Activated CD4-positive, alpha-beta T cell treated with anti-CD3 and anti-CD28 coated beads, Interleukin-2, amount 10 ng/mL, durations not matched to agents 7 days and 5 days (primary cell): ENCODE measurements at regions not wholly inside any gene's neighbourhood (a gene's known extent, or its start where the extent isn't known, plus 50 kb on each side); places are given as distances from the start of the nearest gene placed in this dataset.

Source experiments
- CTCF ChIA-PET: fragments of 350-600 bp; sonication (Branson Sonifier 250); formaldehyde crosslinking; loops from one replicate; lab custom pipeline; 2021; ENCODE audit warnings: antibody characterized with exemption; lab: Charles Lee
- POLR2A ChIA-PET: fragments of 350-600 bp; sonication (Branson Sonifier 250); formaldehyde crosslinking; loops from one replicate; lab custom pipeline; 2021; ENCODE audit warnings: antibody characterized with exemption; lab: Charles Lee
- DNase-seq: peaks from one replicate; pipeline ENCODE4 v3.0.0-alpha.2; 2020
- H3K27ac Mint-ChIP-seq: one replicate; pipeline ENCODE4 v1.8.0; 2021; ENCODE audit warnings: mild to moderate bottlenecking, moderate library complexity, mixed read lengths
- H3K27me3 Mint-ChIP-seq: one replicate; pipeline ENCODE4 v1.8.0; 2021; ENCODE audit warnings: mixed read lengths
- H3K36me3 Mint-ChIP-seq: one replicate; pipeline ENCODE4 v1.8.0; 2021; ENCODE audit warnings: low read depth, mixed read lengths
- H3K4me1 Mint-ChIP-seq: one replicate; pipeline ENCODE4 v1.8.0; 2021; ENCODE audit warnings: mixed read lengths
- H3K4me3 Mint-ChIP-seq: one replicate; pipeline ENCODE4 v1.8.0; 2021; ENCODE audit warnings: mild to moderate bottlenecking, moderate library complexity, mixed read lengths
- H3K9me3 Mint-ChIP-seq: one replicate; pipeline ENCODE4 v1.8.0; 2021; ENCODE audit warnings: mixed read lengths

- H3K36me3 Mint-ChIP-seq = no peaks in the 10 kb centered on the region
- no peaks in the 10 kb centered on the region for H3K4me1 Mint-ChIP-seq
- ChIA-PET CTCF (interaction anchor here (1.2 kb wide), 1 partner anchor 14 kb away, joined by 3 read pairs; no protein-coding TSS in a partner anchor), POLR2A (no interaction called here)
- H3K27me3 Mint-ChIP-seq = no peaks in the 10 kb centered on the region
- H3K9me3 Mint-ChIP-seq = no peaks in the 10 kb centered on the region
- no peak overlapping the region for H3K4me3 Mint-ChIP-seq
- no peak overlapping the region for H3K27ac Mint-ChIP-seq
- peak; percentile 29 for DNase-seq
These were observed 388.4 kb upstream of the SPOCK3 start for GRCh38 chr4:167622481-167623240.

GRCh38 chr4:167623241-167623572 lies 388.9 kb upstream of the SPOCK3 start:
- CTCF ChIA-PET = interaction anchor here (1.2 kb wide), 1 partner anchor 14 kb away, joined by 3 read pairs; no protein-coding TSS in a partner anchor

DNA sequence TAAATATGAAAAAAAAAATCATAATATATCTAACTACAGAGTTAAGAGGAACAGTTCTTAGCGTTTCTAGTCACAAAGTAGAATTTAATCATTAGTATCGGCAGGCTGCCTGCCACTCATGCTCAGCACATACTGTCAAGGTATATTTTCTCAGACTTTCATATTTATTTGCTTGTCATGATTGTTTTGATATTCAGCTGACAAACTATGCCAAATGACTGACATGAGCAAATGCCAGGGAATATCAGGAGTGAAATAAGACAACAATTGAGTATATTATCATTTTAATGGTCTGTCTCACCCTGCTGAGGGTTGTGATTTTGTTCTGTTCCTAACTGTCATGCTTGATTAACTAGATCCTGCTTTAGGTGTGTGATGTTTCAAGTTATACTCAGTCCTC lies 395.0 kb upstream of the SPOCK3 start:
- no peaks in the 10 kb centered on the region for H3K36me3 Mint-ChIP-seq
- ChIA-PET POLR2A (no interaction called here), CTCF (no interaction called here)
- DNase-seq = no peak
- no peaks in the 10 kb centered on the region for H3K9me3 Mint-ChIP-seq
- H3K27ac Mint-ChIP-seq = no peak overlapping the region
- no peaks in the 10 kb centered on the region for H3K4me1 Mint-ChIP-seq
- no peaks in the 10 kb centered on the region for H3K27me3 Mint-ChIP-seq
- no peak overlapping the region for H3K4me3 Mint-ChIP-seq

More at GRCh38 chr4:167623241-167623572, 388.9 kb upstream of the SPOCK3 start:
- H3K36me3 Mint-ChIP-seq = no peaks in the 10 kb centered on the region
- POLR2A ChIA-PET = no interaction called here
- H3K4me3 Mint-ChIP-seq = no peak overlapping the region
- H3K27ac Mint-ChIP-seq = no peak overlapping the region
- no peaks in the 10 kb centered on the region for H3K4me1 Mint-ChIP-seq
- no peak for DNase-seq
- no peaks in the 10 kb centered on the region for H3K27me3 Mint-ChIP-seq
- no peaks in the 10 kb centered on the region for H3K9me3 Mint-ChIP-seq

DNA sequence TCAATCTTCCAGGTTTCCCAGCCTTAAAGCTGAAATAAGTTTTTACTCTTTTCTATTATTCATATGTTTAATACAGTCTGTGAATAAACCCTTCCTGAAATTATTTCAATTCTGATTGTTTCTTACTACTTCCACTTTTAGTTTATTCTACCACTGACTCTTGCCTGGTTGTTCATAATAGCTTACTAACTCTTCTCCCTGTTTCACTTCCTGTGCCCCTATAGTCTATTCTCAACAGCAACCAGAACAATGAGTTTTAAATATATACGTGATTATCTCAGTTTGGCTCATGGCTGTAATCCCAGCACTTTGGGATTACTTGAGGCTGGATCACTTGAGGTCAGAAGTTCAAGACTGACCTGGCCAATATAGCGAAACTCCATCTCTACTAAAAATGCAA lies 408.0 kb upstream of the SPOCK3 start:
- H3K27me3 Mint-ChIP-seq = no peaks in the 10 kb centered on the region
- H3K4me3 Mint-ChIP-seq = no peak overlapping the region
- CTCF ChIA-PET = no interaction called here
- no peaks in the 10 kb centered on the region for H3K9me3 Mint-ChIP-seq
- H3K36me3 Mint-ChIP-seq = no peaks in the 10 kb centered on the region
- DNase-seq = no peak
- POLR2A ChIA-PET = no interaction called here
- no peak overlapping the region for H3K27ac Mint-ChIP-seq
- H3K4me1 Mint-ChIP-seq = no peaks in the 10 kb centered on the region

DNA sequence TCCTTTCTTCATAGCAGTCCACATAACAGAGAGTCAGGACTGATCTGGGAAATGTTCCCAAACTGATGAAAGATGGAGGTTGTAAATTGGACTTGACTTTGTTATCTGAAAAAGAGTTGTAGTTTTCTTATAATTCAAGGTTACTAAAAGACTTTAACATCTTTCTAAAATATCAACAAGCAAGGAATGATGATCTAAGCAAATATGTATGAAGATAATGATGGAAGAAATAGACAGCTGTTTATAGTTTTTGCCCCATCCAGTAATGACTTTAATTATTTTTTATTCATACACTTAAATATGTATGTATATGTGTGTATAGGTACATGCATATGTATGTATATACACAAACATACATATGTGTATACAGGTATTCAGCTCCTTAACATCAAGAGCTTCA lies 411.1 kb upstream of the SPOCK3 start:
- POLR2A ChIA-PET = no interaction called here
- H3K4me3 Mint-ChIP-seq = no peak overlapping the region
- H3K36me3 Mint-ChIP-seq = no peaks in the 10 kb centered on the region
- no peak for DNase-seq
- no peaks in the 10 kb centered on the region for H3K27me3 Mint-ChIP-seq
- CTCF ChIA-PET = no interaction called here
- no peak overlapping the region for H3K27ac Mint-ChIP-seq
- H3K9me3 Mint-ChIP-seq = no peaks in the 10 kb centered on the region
- no peaks in the 10 kb centered on the region for H3K4me1 Mint-ChIP-seq

DNA sequence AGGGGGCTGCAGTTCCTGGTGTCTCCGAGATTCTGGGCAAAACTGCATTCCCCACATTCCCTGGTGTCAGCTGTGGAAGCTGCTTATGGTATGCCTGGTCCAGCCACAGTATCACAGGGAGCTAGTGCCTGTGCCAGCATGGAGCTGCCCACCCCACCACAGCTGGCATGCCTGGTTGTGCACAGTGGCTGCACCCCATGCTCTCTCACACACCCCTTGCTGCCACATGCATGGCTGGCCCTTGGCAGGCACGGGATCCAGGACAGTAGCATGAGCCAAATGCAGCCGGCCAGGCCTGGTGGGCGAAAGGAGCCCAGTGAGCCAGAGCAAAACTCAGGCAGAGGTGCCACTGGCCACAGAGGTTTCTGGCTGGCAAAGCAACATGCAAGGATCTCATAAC lies 418.0 kb upstream of the SPOCK3 start:
- Mint-ChIP-seq H3K9me3 (no peaks in the 10 kb centered on the region), H3K27ac (no peak overlapping the region), H3K4me1 (no peaks in the 10 kb centered on the region), H3K36me3 (no peaks in the 10 kb centered on the region), H3K27me3 (no peaks in the 10 kb centered on the region), H3K4me3 (no peak overlapping the region)
- no peak for DNase-seq
- CTCF ChIA-PET = no interaction called here
- POLR2A ChIA-PET = no interaction called here

DNA sequence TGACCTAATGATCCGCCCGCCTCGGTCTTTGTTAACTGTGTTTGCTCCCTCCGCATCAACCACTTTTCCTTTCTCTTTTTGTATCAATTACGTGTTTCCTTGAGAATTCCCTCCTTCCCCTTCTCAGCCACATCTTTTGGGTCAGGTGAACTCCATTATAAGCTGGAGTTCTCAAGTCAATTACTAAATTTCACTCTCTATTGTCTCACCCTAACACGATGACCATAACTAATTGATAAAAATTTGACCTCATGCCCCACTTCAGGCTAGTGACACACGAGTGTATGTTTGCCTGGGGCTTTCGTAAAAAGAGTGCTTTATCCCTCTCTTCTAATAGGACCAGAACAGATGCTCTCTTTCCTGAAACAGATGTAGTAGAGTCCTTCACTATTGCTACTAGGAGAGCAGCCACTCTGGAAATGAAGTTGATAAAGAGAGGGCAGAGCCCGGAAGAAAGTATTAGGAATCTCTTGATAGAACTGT lies 403.6 kb upstream of the ANXA10 start:
- ChIA-PET POLR2A (no interaction called here), CTCF (no interaction called here)
- Mint-ChIP-seq H3K4me1 (no peaks in the 10 kb centered on the region), H3K4me3 (no peak overlapping the region), H3K27me3 (no peaks in the 10 kb centered on the region), H3K27ac (no peak overlapping the region), H3K36me3 (no peaks in the 10 kb centered on the region), H3K9me3 (no peaks in the 10 kb centered on the region)
- DNase-seq = no peak

DNA sequence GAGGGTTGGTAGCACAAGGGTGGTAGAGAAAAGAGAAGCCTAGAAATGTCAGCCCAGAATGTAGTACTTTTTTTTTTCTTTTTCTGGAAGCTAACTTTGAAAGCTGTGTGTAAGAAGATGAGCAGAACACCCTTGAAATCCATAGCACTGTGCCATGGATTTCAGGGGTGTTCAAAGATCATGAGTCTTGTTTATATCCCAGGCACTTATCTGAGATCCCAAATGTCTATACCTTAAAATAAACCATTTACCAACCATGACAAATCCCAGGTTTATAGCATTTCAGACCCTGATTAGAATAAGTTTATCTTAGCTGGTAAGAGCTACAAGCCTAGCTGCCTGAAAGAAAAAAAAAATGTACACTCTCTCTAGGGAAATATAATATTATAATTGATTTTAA lies 389.9 kb upstream of the ANXA10 start:
- CTCF ChIA-PET = no interaction called here

GRCh38 chr4:167711517-167711916 lies 380.8 kb upstream of the ANXA10 start:
- ChIA-PET CTCF (no interaction called here), POLR2A (no interaction called here)
- no peak overlapping the region for H3K27ac Mint-ChIP-seq
- H3K4me3 Mint-ChIP-seq = no peak overlapping the region
- H3K4me1 Mint-ChIP-seq = no peaks in the 10 kb centered on the region
- peaks cover 2% of the 10 kb centered on the region for H3K9me3 Mint-ChIP-seq
- H3K36me3 Mint-ChIP-seq = no peaks in the 10 kb centered on the region
- no peak for DNase-seq
- no peaks in the 10 kb centered on the region for H3K27me3 Mint-ChIP-seq

More for the DNA sequence above, 389.9 kb upstream of the ANXA10 start:
- H3K36me3 Mint-ChIP-seq = no peaks in the 10 kb centered on the region
- POLR2A ChIA-PET = no interaction called here
- H3K4me3 Mint-ChIP-seq = no peak overlapping the region
- H3K27me3 Mint-ChIP-seq = no peaks in the 10 kb centered on the region
- H3K9me3 Mint-ChIP-seq = no peaks in the 10 kb centered on the region
- H3K27ac Mint-ChIP-seq = no peak overlapping the region
- H3K4me1 Mint-ChIP-seq = no peaks in the 10 kb centered on the region
- no peak for DNase-seq

DNA sequence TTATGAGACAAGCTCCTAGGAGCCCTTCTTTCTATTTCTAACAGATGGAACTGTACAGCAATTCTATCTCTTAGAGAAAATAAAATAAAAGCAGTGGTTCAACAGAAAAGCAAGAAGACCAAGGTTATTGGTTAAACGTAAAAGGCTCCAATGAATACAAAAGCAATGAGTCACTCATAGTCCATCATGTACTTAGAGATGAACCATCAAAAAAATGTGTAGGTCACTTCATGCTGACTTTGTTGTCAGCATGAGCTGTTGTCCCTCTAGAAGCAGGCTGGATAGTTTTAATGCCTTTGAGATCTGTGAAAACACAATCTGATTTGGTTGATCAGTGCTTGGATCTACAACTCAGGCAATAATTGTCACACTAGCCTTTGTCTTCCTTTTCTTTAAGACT lies 378.6 kb upstream of the ANXA10 start:
- no peaks in the 10 kb centered on the region for H3K36me3 Mint-ChIP-seq
- POLR2A ChIA-PET = no interaction called here
- H3K9me3 Mint-ChIP-seq = no peaks in the 10 kb centered on the region
- H3K4me1 Mint-ChIP-seq = no peaks in the 10 kb centered on the region
- DNase-seq = no peak
- no peak overlapping the region for H3K27ac Mint-ChIP-seq
- no peaks in the 10 kb centered on the region for H3K27me3 Mint-ChIP-seq
- H3K4me3 Mint-ChIP-seq = no peak overlapping the region
- CTCF ChIA-PET = no interaction called here

GRCh38 chr4:167715176-167715575 lies 377.2 kb upstream of the ANXA10 start:
- no peaks in the 10 kb centered on the region for H3K9me3 Mint-ChIP-seq
- H3K27me3 Mint-ChIP-seq = no peaks in the 10 kb centered on the region
- H3K4me1 Mint-ChIP-seq = no peaks in the 10 kb centered on the region
- ChIA-PET POLR2A (no interaction called here), CTCF (no interaction called here)
- no peaks in the 10 kb centered on the region for H3K36me3 Mint-ChIP-seq
- H3K27ac Mint-ChIP-seq = no peak overlapping the region
- no peak overlapping the region for H3K4me3 Mint-ChIP-seq
- no peak for DNase-seq

DNA sequence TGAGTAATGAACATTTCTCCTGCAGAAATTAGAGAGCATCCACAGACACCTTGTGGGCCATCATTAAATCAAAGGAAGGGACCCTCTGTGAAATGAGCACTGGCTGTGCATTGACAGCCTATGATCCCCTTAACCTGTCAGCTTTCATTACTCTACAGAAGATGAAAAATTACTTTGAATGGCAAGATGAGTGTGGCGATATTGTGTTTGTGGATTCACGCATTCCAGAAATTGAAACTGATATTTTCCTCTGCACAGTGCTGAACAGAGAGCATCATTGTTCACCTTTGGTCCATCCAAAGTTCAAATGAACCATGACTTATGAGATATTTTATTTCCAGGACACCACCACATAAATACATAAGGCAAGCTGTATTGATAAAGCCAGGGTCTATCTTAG lies 374.8 kb upstream of the ANXA10 start:
- Mint-ChIP-seq H3K9me3 (no peaks in the 10 kb centered on the region), H3K27me3 (no peaks in the 10 kb centered on the region), H3K4me3 (no peak overlapping the region), H3K36me3 (no peaks in the 10 kb centered on the region), H3K27ac (no peak overlapping the region), H3K4me1 (no peaks in the 10 kb centered on the region)
- ChIA-PET POLR2A (no interaction called here), CTCF (no interaction called here)
- DNase-seq = no peak

GRCh38 chr4:167721617-167722486 lies 370.5 kb upstream of the ANXA10 start:
- no peak for DNase-seq
- no peaks in the 10 kb centered on the region for H3K4me1 Mint-ChIP-seq
- H3K27ac Mint-ChIP-seq = no peak overlapping the region
- no peaks in the 10 kb centered on the region for H3K9me3 Mint-ChIP-seq
- H3K36me3 Mint-ChIP-seq = no peaks in the 10 kb centered on the region
- no peak overlapping the region for H3K4me3 Mint-ChIP-seq
- CTCF ChIA-PET = no interaction called here
- POLR2A ChIA-PET = no interaction called here
- no peaks in the 10 kb centered on the region for H3K27me3 Mint-ChIP-seq
